D721Med (cell line): ENCODE measurements at regions not wholly inside any gene's neighbourhood (a gene's known extent, or its start where the extent isn't known, plus 50 kb on each side); places are given as distances from the start of the nearest gene placed in this dataset.

ENCODE experiments used
- DNase-seq: peaks from one replicate; pipeline ENCODE4 v3.0.0; 2011; ENCODE audit warnings: low spot score; ENCODE audit not compliant: insufficient read length
- FAIRE-seq: peaks from 2 replicates; lab custom pipeline; 2011; peaks lifted over from hg19 to GRCh38; lab: Jason Lieb, UNC
- TF ChIP-seq, protein P1 (sequence below): IDR thresholded peaks from 2 replicates; pipeline ENCODE4 v1.5.1; 2012; ENCODE audit warnings: mild to moderate bottlenecking, control low read depth; ENCODE audit not compliant: insufficient read depth; ENCODE audit errors: missing control alignments

DNA sequence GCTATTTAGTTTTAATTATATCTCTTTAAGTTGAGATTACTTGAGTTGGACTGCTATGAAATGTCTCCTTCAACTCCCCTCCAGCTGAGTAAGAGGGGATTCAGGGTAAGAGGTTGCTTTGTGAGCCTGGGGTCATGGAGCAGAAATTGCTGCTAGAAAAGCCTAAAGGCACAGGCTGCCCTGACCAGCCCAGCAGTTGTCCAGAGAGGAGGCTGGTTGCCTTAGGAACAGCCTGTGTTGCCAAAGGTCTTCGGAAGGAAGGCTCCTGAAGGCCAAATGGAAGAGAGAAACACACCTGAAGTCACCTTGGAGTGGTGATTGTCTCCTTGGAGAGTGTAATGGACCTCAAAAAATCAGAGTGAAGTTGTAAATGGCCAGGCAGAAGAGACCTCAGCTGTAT, 235.5 kb upstream of the PDE3A start:
- TF ChIP-seq, protein P1, sequence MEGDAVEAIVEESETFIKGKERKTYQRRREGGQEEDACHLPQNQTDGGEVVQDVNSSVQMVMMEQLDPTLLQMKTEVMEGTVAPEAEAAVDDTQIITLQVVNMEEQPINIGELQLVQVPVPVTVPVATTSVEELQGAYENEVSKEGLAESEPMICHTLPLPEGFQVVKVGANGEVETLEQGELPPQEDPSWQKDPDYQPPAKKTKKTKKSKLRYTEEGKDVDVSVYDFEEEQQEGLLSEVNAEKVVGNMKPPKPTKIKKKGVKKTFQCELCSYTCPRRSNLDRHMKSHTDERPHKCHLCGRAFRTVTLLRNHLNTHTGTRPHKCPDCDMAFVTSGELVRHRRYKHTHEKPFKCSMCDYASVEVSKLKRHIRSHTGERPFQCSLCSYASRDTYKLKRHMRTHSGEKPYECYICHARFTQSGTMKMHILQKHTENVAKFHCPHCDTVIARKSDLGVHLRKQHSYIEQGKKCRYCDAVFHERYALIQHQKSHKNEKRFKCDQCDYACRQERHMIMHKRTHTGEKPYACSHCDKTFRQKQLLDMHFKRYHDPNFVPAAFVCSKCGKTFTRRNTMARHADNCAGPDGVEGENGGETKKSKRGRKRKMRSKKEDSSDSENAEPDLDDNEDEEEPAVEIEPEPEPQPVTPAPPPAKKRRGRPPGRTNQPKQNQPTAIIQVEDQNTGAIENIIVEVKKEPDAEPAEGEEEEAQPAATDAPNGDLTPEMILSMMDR: no peak
- no peak for DNase-seq
- no peak for FAIRE-seq

GRCh38 chr12:20134652-20135051, 233.7 kb upstream of the PDE3A start:
- TF ChIP-seq, protein P1: no peak
- no peak for FAIRE-seq
- no peak for DNase-seq

- FAIRE-seq: no peak
- TF ChIP-seq, protein P1: no peak
- DNase-seq: no peak
Measured at GRCh38 chr12:20140751-20141150, 227.6 kb upstream of the PDE3A start.

- no peak for DNase-seq
- no peak for FAIRE-seq
- TF ChIP-seq, protein P1: no peak
Measured at GRCh38 chr12:20142316-20142715, 226.0 kb upstream of the PDE3A start.

DNA sequence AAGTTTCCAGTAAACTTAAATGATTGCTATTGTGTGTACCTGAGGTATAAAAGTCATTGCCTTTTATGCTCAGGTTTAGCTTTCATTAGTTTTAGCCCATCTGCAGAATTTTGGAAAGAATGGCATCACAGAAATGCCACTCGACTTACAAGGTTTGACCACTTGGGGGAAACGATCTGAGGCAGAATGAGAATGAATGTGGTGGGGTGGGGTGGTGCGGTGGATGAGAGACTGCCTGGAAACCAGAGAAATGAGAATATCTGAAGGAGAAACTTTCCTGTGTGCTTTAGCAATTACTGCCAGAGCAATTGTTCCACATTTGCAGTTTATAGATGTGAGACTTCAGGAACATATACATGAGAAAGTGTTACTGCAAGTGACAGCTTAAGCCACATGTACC, 225.4 kb upstream of the PDE3A start:
- TF ChIP-seq, protein P1: no peak
- DNase-seq (no peak), FAIRE-seq (no peak)

- FAIRE-seq (no peak), DNase-seq (no peak)
- TF ChIP-seq, protein P1: no peak
Measured at GRCh38 chr12:20144341-20144740, 224.0 kb upstream of the PDE3A start.

- DNase-seq (no peak), FAIRE-seq (no peak)
- TF ChIP-seq, protein P1: no peak
Measured at GRCh38 chr12:20148241-20148640, 220.1 kb upstream of the PDE3A start.
